HL-60 (cell line): ENCODE measurements at regions not wholly inside any gene's neighbourhood (a gene's known extent, or its start where the extent isn't known, plus 50 kb on each side); places are given as distances from the start of the nearest gene placed in this dataset.

Experiments used
- DNase-seq, 2 experiments: peaks; one replicate each; pipeline ENCODE4 v3.0.0-alpha.2; 2010 to 2020; ENCODE audit warnings: low read depth in 1 of 2, low spot score in 1 of 2
- H3K27ac ChIP-seq: fragments of 250-450 bp; sonication (Bioruptor Pico); replicated peaks from 2 replicates; pipeline ENCODE4 v1.5.1; 2020; ENCODE audit warnings: mild to moderate bottlenecking, moderate library complexity
- H3K27me3 ChIP-seq: fragments of 250-450 bp; sonication (Bioruptor Pico); 2 replicates; pipeline ENCODE4 v1.5.1; 2021; ENCODE audit warnings: mild to moderate bottlenecking, moderate library complexity; ENCODE audit not compliant: insufficient read depth, poor library complexity, severe bottlenecking
- H3K4me3 ChIP-seq: replicated peaks from 2 replicates; pipeline ENCODE4 v1.5.1; 2011; ENCODE audit warnings: mild to moderate bottlenecking, control low read depth, low read length; ENCODE audit not compliant: insufficient read depth
- CTCF ChIP-seq: IDR thresholded peaks from one replicate; pipeline ENCODE4 v1.5.1; 2011; ENCODE audit warnings: low read length, control low read depth, inconsistent platforms; ENCODE audit not compliant: insufficient read depth
- GABPA ChIP-seq: IDR thresholded peaks from 2 replicates; pipeline ENCODE4 v1.6.1; 2012; ENCODE audit warnings: low read depth
- POLR2AphosphoS5 ChIP-seq: IDR thresholded peaks from 2 replicates; pipeline ENCODE4 v1.6.1; 2012; ENCODE audit warnings: low read depth
- REST ChIP-seq: IDR thresholded peaks from 2 replicates; pipeline ENCODE4 v1.6.1; 2012; ENCODE audit warnings: low read depth; ENCODE audit not compliant: insufficient replicate concordance
- SPI1 ChIP-seq: IDR thresholded peaks from 2 replicates; pipeline ENCODE4 v1.6.1; 2012; ENCODE audit warnings: low read depth, mild to moderate bottlenecking, borderline replicate concordance

- DNase-seq, result no peak
- no peaks in the 10 kb centered on the region for H3K27me3 ChIP-seq
- H3K4me3 ChIP-seq, result no peak overlapping the region
- H3K27ac ChIP-seq, result no peak overlapping the region
- TF ChIP-seq SPI1, result no peak
- no peak for TF ChIP-seq POLR2AphosphoS5
- no peak for TF ChIP-seq REST
- TF ChIP-seq GABPA, result no peak
- TF ChIP-seq CTCF, result no peak
Measured at GRCh38 chr13:37351211-37351610, 245.7 kb upstream of the CSNK1A1L start.

- no peak overlapping the region for H3K4me3 ChIP-seq
- H3K27me3 ChIP-seq, result no peaks in the 10 kb centered on the region
- DNase-seq, result no peak
- no peak overlapping the region for H3K27ac ChIP-seq
- TF ChIP-seq GABPA (no peak), CTCF (no peak), REST (no peak), POLR2AphosphoS5 (no peak), SPI1 (no peak)
Measured at GRCh38 chr13:37349916-37350315, 244.5 kb upstream of the CSNK1A1L start.

GRCh38 chr13:37348916-37349643, 243.6 kb upstream of the CSNK1A1L start:
- Histone ChIP-seq H3K27me3 (no peaks in the 10 kb centered on the region), H3K27ac (no peak overlapping the region), H3K4me3 (no peak overlapping the region)
- no peak for DNase-seq
- TF ChIP-seq SPI1, result no peak
- TF ChIP-seq CTCF, result no peak
- no peak for TF ChIP-seq GABPA
- TF ChIP-seq REST, result no peak
- TF ChIP-seq POLR2AphosphoS5, result no peak
